ENCODE measurements at regions not wholly inside any gene's neighbourhood (a gene's known extent, or its start where the extent isn't known, plus 50 kb on each side); places are given as distances from the start of the nearest gene placed in this dataset.

- Histone ChIP-seq H3K36me3 (ENCODE audit: insufficient read depth) (no peaks in the 10 kb centered on the region), H3K4me3 (ENCODE audit: low read depth, low read length) (no peak overlapping the region), H3K27ac (ENCODE audit: low read depth) (no peak overlapping the region), H3K4me1 (ENCODE audit: insufficient read depth) (no peaks in the 10 kb centered on the region)
- 95% methylated on average over 15 of the region's 15 CpGs for WGBS
- no peak for DNase-seq (ENCODE audit: extremely low spot score)
These were observed 605.8 kb upstream of the MGMT start for GRCh38 chr10:128861018-128861901.

GRCh38 chr10:128863411-128863810 is 603.6 kb upstream of the MGMT start:
- Histone ChIP-seq H3K4me1 (ENCODE audit: insufficient read depth) (no peaks in the 10 kb centered on the region), H3K27ac (ENCODE audit: low read depth) (no peak overlapping the region), H3K4me3 (ENCODE audit: low read depth, low read length) (no peak overlapping the region), H3K36me3 (ENCODE audit: insufficient read depth) (no peaks in the 10 kb centered on the region)
- DNase-seq (ENCODE audit: extremely low spot score): no peak
- 97% methylated on average over 6 of the region's 6 CpGs for WGBS

- Histone ChIP-seq H3K4me1 (ENCODE audit: insufficient read depth) (no peaks in the 10 kb centered on the region), H3K4me3 (ENCODE audit: low read depth, low read length) (no peak overlapping the region), H3K27ac (ENCODE audit: low read depth) (no peak overlapping the region), H3K36me3 (ENCODE audit: insufficient read depth) (no peaks in the 10 kb centered on the region)
- 98% methylated on average over 8 of the region's 8 CpGs for WGBS
- DNase-seq (ENCODE audit: extremely low spot score): no peak
These were observed 603.1 kb upstream of the MGMT start for GRCh38 chr10:128863823-128864405.

GRCh38 chr10:128864554-128865295 is 602.3 kb upstream of the MGMT start:
- no peak for DNase-seq (ENCODE audit: extremely low spot score)
- Histone ChIP-seq H3K27ac (ENCODE audit: low read depth) (no peak overlapping the region), H3K4me3 (ENCODE audit: low read depth, low read length) (no peak overlapping the region), H3K4me1 (ENCODE audit: insufficient read depth) (no peaks in the 10 kb centered on the region), H3K36me3 (ENCODE audit: insufficient read depth) (no peaks in the 10 kb centered on the region)
- 91% methylated on average over 13 of the region's 13 CpGs for WGBS

- Histone ChIP-seq H3K4me3 (ENCODE audit: low read depth, low read length) (no peak overlapping the region), H3K27ac (ENCODE audit: low read depth) (no peak overlapping the region), H3K4me1 (ENCODE audit: insufficient read depth) (no peaks in the 10 kb centered on the region), H3K36me3 (ENCODE audit: insufficient read depth) (no peaks in the 10 kb centered on the region)
- 82% methylated on average over 14 of the region's 14 CpGs for WGBS
- no peak for DNase-seq (ENCODE audit: extremely low spot score)
These were observed 601.4 kb upstream of the MGMT start for GRCh38 chr10:128865436-128866195.

GRCh38 chr10:128866551-128866950 is 600.5 kb upstream of the MGMT start:
- 77% methylated on average over 5 of the region's 5 CpGs for WGBS
- Histone ChIP-seq H3K36me3 (ENCODE audit: insufficient read depth) (no peaks in the 10 kb centered on the region), H3K4me1 (ENCODE audit: insufficient read depth) (no peaks in the 10 kb centered on the region), H3K27ac (ENCODE audit: low read depth) (no peak overlapping the region), H3K4me3 (ENCODE audit: low read depth, low read length) (no peak overlapping the region)
- no peak for DNase-seq (ENCODE audit: extremely low spot score)

- 95% methylated on average over 8 of the region's 8 CpGs for WGBS
- DNase-seq (ENCODE audit: extremely low spot score): no peak
- Histone ChIP-seq H3K4me1 (ENCODE audit: insufficient read depth) (no peaks in the 10 kb centered on the region), H3K27ac (ENCODE audit: low read depth) (no peak overlapping the region), H3K4me3 (ENCODE audit: low read depth, low read length) (no peak overlapping the region), H3K36me3 (ENCODE audit: insufficient read depth) (no peaks in the 10 kb centered on the region)
These were observed 599.8 kb upstream of the MGMT start for GRCh38 chr10:128867210-128867609.

GRCh38 chr10:128867819-128868218 is 599.2 kb upstream of the MGMT start:
- no peak for DNase-seq (ENCODE audit: extremely low spot score)
- Histone ChIP-seq H3K27ac (ENCODE audit: low read depth) (no peak overlapping the region), H3K4me3 (ENCODE audit: low read depth, low read length) (no peak overlapping the region), H3K4me1 (ENCODE audit: insufficient read depth) (no peaks in the 10 kb centered on the region), H3K36me3 (ENCODE audit: insufficient read depth) (no peaks in the 10 kb centered on the region)
- 98% methylated on average over 8 of the region's 8 CpGs for WGBS

GRCh38 chr10:128868481-128868880 is 598.6 kb upstream of the MGMT start:
- Histone ChIP-seq H3K4me3 (ENCODE audit: low read depth, low read length) (no peak overlapping the region), H3K4me1 (ENCODE audit: insufficient read depth) (no peaks in the 10 kb centered on the region), H3K36me3 (ENCODE audit: insufficient read depth) (no peaks in the 10 kb centered on the region), H3K27ac (ENCODE audit: low read depth) (no peak overlapping the region)
- WGBS: 94% methylated on average over 3 of the region's 3 CpGs
- no peak for DNase-seq (ENCODE audit: extremely low spot score)

- no peak for DNase-seq (ENCODE audit: extremely low spot score)
- Histone ChIP-seq H3K27ac (ENCODE audit: low read depth) (no peak overlapping the region), H3K4me3 (ENCODE audit: low read depth, low read length) (no peak overlapping the region), H3K4me1 (ENCODE audit: insufficient read depth) (no peaks in the 10 kb centered on the region), H3K36me3 (ENCODE audit: insufficient read depth) (no peaks in the 10 kb centered on the region)
- WGBS: 54% methylated on average over 15 of the region's 15 CpGs
These were observed 597.8 kb upstream of the MGMT start for GRCh38 chr10:128869101-128869749.

- no peak for DNase-seq (ENCODE audit: extremely low spot score)
- 90% methylated on average over 11 of the region's 11 CpGs for WGBS
- Histone ChIP-seq H3K27ac (ENCODE audit: low read depth) (no peak overlapping the region), H3K4me3 (ENCODE audit: low read depth, low read length) (no peak overlapping the region), H3K36me3 (ENCODE audit: insufficient read depth) (no peaks in the 10 kb centered on the region), H3K4me1 (ENCODE audit: insufficient read depth) (no peaks in the 10 kb centered on the region)
These were observed 596.0 kb upstream of the MGMT start for GRCh38 chr10:128870830-128871597.

- 95% methylated on average over 14 of the region's 14 CpGs for WGBS
- Histone ChIP-seq H3K27ac (ENCODE audit: low read depth) (no peak overlapping the region), H3K4me3 (ENCODE audit: low read depth, low read length) (no peak overlapping the region), H3K4me1 (ENCODE audit: insufficient read depth) (no peaks in the 10 kb centered on the region), H3K36me3 (ENCODE audit: insufficient read depth) (no peaks in the 10 kb centered on the region)
- no peak for DNase-seq (ENCODE audit: extremely low spot score)
These were observed 595.3 kb upstream of the MGMT start for GRCh38 chr10:128871671-128872231.
